NCI-H2196 treated with DMSO at 0.1 percent for 48 hours (cell line): ENCODE measurements at regions not wholly inside any gene's neighbourhood (a gene's known extent, or its start where the extent isn't known, plus 50 kb on each side); places are given as distances from the start of the nearest gene placed in this dataset.
"Not testable (repeated sequence)": the region's sequence is repeated elsewhere in the genome, so short reads cannot be mapped to it uniquely, and the experiment has no call there.

Experiments used
- DNase-seq: peaks from one replicate; lab custom pipeline; 2025; ENCODE audit not compliant: unreplicated experiment; lab: John Stamatoyannopoulos, UW

- not testable (repeated sequence) for DNase-seq
Measured at GRCh38 chr16:29578898-29579297, 72.7 kb upstream of the NPIPB12 start.

GRCh38 chr16:29581764-29582163 lies 75.6 kb upstream of the NPIPB12 start:
- not testable (repeated sequence) for DNase-seq

DNA sequence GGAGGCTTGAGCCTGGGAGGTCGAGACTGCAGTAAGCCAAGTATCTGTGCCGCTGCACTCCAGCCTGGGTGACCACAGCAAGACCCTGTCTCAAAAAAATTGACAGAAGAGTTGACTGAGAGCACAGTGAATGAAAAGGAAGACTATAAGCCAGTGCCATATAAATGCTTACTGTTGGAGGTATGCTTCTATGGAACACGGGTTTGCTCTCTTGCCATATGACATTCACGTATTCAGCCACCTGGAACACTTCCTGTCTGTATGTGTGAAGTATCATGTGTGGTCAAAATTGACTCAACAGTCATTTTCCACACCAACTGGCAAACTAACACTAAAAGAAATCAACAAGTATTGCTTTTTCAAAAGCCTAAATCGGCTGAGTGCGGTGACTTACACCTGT lies 71.1 kb upstream of the SPN start:
- not testable (repeated sequence) for DNase-seq

- DNase-seq: not testable (repeated sequence)
Measured at GRCh38 chr16:29594269-29594925, 68.7 kb upstream of the SPN start.

- peak; percentile 89 for DNase-seq
Measured at GRCh38 chr16:29594926-29595838, 67.9 kb upstream of the SPN start.

GRCh38 chr16:29597030-29597429 lies 66.0 kb upstream of the SPN start:
- DNase-seq: not testable (repeated sequence)

DNA sequence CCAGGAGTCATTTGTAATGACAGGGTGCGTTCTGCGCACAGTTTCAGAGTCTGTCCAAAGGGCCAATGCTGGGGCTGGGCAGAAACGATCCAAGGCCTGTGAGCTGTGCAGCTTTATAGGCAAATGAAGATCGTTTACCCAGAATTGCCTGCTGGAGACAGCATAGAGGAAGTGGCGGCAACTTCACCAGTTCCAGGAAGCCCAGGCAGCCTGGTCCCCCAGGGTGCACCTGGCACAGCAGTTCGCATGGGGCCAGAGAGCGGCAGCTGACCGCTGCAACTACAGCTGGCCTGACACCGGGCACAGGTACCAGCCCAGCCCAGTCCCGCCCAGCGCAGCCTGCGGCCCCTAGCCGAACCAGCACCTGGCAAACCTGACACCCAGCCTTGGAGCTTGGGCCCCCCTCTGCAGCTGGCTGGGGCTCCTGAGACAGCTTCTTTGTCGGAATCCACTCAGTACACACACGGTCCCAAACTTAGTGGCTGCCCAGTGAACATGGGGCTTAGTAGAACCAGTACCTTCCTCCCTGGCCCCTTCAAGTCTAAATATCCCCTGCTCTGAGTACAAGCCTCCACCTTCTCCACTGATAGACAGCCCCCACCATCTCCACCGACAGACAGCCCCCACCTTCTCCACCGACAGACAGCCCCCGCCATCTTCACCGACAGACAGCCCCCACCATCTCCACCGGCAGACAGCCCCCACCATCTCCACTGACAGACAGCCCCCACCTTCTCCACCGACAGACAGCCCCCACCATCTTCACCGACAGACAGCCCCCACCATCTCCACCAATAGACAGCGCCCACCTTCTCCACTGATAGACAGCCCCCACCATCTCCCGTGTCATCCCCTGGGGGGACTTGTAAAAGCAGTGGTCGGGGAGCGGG lies 62.7 kb upstream of the SPN start:
- not testable (repeated sequence) for DNase-seq

GRCh38 chr16:29602247-29602625 lies 60.8 kb upstream of the SPN start:
- DNase-seq: not testable (repeated sequence)

GRCh38 chr16:29602683-29603088 lies 60.4 kb upstream of the SPN start:
- not testable (repeated sequence) for DNase-seq

GRCh38 chr16:29604631-29605549 lies 58.2 kb upstream of the SPN start:
- not testable (repeated sequence) for DNase-seq

DNA sequence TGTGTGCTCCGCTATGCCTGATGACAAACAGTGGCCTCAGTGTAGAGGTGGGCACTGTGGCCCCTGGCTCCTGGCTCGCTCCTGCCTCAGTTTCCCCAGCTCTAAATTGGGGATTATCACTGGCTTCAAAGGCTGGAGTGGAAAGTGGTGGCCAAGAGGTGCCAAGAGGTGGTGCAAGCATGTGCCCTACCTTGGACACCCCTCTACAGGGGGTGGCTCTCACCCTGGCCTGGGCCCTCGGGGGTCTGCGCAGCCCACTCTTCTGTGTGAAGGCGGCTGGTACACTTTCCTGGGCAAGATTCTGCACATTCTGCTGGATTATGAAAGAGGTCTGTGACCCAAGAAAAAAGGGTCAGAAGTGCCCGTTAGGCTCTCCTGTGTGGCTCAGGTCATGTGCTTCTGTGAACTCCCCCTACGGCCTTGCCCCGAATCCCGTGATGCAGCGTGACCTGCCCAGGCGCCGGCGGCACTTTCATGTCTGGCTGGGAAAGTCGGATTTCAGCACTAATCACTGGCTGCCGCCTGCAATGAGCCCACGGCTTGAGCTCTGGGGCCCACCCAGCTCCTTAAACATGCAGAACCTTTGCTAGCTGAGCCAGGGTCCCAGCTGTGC lies 57.3 kb upstream of the SPN start:
- DNase-seq: not testable (repeated sequence)

DNA sequence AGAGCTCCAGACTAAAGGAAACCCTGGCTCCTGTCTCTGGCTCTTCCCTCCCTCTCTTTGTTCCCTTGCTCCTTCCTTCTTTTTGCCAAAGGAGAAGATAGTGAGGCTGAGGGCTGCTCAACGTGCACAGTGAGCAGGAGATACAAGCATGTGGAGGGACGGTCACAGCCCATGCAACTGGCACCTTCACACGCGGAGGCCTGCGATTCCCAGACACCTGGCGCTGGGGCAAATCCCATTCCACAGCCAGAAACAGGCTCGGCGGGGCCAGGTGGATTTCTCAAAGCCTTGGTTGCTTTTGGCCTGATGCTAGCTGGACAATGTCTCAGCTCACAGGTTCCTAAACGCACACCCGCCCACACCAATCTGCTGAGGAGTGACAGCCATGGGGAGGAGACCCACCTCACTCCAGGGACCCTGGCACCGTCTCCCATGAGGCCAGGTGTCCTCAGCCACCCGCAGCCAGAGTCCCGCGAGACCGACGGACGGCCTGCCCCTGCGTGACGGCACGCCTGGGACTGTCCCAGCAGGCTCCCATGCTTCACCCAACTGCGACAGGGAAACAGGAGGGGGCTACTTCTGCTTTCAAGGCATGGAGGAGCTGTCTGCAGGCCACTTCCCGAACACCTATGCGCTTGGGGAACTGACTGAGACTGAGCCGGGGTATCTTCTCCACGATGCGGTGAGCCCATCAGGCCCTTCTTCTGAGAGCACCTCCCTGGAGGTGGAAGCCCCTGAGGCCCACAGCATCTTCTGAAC lies 56.2 kb upstream of the SPN start:
- DNase-seq: not testable (repeated sequence)

DNA sequence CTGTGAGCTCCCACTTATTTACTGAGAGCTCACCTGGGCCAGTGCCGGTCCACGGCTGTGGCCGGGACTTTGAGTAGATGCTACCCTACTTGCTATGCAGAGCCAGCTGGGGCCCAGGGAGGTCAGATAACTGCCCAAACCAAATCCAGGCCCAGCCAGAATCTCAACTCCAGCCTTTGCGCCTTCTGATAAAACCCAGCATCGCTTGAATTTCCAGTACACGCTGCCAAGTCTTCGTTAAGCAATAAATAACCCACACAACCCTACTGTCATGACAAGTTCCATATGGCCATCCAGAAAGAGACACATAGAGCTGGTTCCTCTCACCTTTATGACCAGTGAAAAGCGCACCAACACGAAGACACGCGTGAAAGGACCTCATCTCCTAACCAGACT lies 55.6 kb upstream of the SPN start:
- DNase-seq: not testable (repeated sequence)

DNA sequence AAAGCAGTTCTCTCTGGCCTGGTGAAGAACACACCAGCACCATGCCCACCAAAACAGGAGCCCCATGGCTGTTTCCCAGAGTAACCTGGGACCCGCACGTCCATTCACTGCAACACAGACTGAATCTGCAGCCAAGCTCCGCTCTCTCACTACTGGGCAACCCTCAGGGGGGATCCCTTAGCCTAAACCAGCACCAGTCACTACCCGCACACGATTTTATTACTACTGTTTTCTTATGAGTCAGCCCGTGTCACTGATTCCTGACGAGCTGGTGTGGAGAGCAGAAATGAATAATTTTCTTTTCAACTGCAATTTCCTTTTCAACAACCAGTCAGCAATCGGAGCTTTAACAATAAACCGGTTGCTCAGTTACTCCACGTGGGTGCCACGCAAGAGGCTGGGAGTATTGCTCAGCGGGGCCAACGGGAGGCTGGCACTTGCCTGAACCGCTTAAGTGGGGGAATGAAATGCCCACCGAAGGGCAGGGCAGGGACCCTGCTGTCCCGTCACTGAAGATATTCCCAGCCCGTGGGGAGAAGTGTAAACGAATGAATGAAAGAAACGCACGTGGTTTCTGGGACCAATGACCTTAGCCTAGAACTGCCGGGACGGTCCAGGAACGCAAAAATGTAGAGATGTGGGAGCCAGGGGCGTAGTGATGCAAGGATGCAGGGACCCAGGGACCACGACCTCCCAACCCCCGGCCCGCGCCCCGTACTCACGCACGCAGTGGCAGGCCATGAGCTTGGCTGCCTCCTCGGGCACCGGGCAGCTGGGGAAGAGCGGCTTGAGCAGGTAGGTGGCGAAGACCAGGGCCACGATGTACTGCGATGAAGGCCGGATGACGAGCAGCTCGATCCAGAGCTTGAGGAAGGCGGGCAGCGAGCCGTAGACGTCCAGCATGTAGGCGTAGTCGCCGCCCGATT lies 50.4 kb upstream of the SPN start:
- not testable (repeated sequence) for DNase-seq
